NCI-H2196 (cell line): ENCODE measurements at regions not wholly inside any gene's neighbourhood (a gene's known extent, or its start where the extent isn't known, plus 50 kb on each side); places are given as distances from the start of the nearest gene placed in this dataset.
"Not testable (repeated sequence)": the region's sequence is repeated elsewhere in the genome, so short reads cannot be mapped to it uniquely, and the experiment has no call there.

Source experiments
- DNase-seq: peaks from one replicate; lab custom pipeline; 2025; ENCODE audit not compliant: unreplicated experiment; lab: John Stamatoyannopoulos, UW

- no peak for DNase-seq
Measured at GRCh38 chr4:57199267-57199666, 89.1 kb upstream of the IGFBP7 start.

DNA sequence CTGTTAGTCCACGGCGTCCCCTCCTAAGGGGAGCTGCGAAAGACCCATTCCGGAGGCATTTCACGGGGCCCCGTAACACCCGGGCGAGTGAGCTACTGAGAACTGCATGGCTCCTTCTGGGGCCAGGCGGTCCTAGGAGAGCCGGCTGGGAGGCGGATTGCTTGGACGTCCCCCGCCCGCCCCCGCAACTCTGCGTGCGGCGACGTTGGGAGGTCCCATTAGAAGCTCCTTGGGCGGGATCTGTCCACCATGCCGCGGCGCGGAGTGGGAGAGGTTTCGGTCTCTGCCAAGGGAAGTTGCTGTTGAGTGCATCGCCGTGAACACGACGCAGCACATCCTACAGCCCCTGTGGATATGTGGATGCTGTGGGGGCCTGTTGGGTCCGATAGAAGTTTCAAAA, 85.4 kb upstream of the IGFBP7 start:
- no peak for DNase-seq

DNA sequence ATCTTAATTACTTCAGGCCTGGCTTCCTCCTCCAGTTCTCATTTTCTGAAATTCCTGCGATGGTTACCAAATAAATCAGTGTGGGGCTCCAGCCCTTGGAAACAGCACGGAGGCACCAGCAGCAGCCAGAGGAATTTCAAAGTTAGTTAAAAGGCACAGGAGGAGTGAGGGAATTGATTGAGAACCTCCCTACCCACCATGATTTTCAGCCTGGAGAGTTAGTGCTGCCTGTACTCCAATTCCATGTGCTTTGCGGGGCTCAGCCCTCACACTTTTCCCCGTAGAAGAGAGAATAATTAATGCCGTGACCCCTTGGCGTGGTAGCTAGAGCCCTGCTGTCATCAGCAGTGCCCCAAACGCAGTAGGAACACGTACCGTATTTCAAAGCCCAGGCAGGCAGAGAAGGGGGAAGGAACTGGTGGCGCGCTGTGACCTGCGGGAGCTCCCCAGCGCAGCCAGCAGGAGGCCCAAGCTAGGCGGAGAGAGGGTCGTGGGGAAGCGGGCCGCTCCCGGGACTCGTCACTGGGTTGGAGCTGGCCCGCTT, 84.0 kb upstream of the IGFBP7 start:
- no peak for DNase-seq

GRCh38 chr4:57193209-57193810, 83.1 kb upstream of the IGFBP7 start:
- DNase-seq: no peak

DNA sequence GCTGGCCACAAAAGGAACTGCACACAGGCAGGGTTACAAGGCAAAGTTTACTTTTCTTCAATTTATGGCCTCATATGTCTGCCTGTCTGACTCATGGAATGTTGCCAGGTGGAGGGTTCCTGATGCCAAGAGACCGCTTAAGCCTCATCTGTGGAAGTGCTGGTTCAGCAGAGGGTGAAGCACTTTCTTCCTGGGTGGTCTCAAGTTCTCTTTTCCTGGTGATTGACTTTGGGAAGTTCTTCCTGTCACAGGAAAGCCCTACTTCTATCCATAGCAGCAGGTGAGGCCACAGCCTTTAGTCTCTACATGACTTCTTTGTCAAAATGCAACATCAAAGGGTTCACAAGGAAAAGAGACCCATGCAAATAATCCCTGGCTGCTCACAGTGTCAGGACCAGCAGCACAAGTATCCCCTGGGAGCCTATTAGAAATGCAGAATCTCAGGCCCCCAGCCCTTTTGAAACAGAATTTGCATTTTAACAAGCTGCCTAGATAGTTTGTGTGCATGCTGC, 81.4 kb upstream of the IGFBP7 start:
- no peak for DNase-seq

DNA sequence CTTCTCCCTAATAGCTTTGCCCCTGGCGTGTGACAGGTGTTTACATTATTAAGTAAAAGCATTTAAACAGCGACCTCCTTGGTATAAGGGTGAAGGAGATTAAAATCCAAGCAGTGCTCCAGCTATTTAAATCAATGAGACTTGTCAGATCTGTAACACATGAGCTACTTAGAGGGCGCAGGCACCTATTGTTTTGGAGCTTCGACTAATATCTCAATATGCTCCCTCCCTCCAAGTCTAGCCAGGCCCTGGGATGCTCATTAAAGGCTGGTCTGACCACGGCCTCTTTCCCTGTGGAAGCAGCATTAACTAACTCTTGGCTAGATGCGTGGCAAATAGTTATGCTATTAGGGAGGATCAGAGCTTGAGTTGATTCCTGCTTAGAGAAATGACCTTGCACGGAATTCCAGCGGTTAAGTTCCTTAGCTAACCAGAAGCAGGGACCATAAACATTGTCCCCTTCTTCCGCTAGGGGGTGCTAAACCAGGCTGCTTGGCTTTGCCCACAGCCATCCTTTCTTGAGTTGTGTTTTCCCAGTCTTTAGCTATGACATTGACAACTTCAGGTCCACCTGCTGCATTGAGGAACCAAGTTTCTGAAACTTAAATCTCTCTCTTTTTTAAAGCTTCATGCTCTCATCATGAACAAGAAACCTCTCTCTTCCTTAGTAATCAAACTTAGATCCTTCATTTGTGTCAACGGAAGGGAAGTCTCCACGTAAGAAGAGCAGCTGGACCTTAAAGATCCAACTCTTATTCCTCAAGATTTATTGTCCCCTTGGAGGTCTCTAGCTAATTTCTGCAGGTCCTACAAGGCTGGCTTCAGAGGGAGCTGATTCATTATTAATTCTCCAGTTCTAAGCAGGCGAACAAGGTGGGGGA, 80.7 kb upstream of the IGFBP7 start:
- no peak for DNase-seq

GRCh38 chr4:57187246-57187645, 77.1 kb upstream of the IGFBP7 start:
- no peak for DNase-seq

GRCh38 chr4:57184378-57185029, 74.3 kb upstream of the IGFBP7 start:
- no peak for DNase-seq

DNA sequence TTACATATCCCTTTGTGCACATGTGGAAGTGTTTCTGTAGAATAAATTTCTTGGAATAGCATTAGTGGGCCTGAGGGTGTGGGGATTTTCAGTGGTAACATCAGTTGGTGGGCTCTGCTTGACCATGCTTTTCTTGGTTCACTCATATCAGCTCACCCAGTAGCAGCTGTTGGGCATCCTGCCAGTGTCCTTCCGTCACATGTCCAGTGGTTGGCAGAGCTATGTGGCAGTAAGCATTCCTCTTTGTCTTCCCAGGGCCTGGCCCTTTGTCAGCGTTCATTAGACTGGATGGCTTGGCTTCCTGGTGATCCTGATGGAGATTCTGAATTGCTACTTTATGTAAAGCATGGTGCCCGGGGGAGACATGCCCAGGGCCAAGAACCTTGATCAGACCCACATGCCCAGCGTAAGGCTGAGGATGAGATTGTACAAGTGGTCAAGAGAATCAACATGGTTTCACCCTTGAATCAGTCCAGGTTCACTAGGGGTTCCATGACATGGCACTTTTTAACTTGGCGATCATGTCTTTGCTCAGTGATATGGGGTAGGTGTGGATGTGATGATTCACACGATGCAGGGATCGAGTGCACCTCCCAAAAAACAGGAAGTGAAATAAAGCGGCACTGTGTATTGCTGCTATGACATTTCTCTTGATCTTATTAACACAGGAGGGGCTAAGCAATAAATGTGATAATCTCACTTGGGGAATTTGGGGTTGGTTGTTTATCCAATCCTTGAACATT, 72.1 kb upstream of the IGFBP7 start:
- no peak for DNase-seq

DNA sequence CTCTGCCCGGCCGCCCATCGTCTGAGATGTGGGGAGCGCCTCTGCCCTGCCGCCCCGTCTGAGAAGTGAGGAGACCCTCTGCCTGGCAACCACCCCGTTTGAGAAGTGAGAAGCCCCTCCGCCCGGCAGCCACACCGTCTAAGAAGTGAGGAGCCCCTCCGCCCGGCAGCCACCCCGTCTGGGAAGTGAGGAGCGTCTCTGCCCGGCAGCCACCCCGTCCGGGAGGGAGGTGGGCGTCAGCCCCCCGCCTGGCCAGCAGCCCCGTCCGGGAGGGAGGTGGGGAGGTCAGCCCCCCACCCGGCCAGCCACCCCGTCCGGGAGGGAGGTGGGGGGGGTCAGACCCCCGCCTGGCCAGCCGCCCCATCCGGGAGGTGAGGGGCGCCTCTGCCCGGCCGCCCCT, 63.0 kb upstream of the IGFBP7 start:
- not testable (repeated sequence) for DNase-seq

DNA sequence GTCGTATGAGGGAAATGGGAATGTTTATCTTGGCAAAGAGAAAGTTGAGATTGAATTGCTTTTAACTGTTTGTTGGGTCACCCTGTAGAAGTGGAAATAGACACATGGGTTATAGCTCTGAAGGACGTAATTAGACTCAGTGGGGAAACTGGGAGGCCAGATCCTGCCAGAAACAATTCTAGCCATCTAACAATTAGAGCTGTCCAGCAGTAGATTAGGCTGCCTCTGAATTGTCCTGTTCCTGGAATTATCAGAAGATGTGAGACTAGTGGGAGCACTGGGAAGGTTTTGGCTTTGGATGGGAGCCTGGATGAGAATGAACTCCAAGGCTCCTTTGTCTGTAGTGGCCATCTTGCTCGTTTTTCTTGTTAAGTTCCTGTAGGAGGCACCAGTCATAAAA, 61.9 kb upstream of the IGFBP7 start:
- no peak for DNase-seq

DNA sequence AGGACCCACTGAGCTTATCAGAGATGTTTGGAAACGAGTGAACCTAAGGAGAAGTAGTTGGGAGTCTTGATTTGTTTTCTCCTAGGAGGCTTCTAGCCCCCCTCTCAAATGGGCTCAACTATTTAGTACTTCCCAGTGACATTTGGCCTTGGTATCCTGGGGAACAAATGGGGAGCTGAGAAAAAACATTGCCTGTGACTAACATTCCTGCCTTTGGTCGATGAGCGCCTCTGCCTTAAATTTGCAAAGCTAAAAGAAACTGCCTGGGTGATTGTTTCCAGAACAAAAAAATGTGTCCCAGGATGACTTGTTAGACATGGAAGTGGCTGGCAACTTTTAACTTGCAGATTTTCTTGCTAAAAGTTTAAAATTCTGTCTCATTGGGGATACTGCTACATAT, 58.8 kb upstream of the IGFBP7 start:
- DNase-seq: no peak

GRCh38 chr4:57163530-57164459, 53.6 kb upstream of the IGFBP7 start:
- DNase-seq: peak; percentile 19

DNA sequence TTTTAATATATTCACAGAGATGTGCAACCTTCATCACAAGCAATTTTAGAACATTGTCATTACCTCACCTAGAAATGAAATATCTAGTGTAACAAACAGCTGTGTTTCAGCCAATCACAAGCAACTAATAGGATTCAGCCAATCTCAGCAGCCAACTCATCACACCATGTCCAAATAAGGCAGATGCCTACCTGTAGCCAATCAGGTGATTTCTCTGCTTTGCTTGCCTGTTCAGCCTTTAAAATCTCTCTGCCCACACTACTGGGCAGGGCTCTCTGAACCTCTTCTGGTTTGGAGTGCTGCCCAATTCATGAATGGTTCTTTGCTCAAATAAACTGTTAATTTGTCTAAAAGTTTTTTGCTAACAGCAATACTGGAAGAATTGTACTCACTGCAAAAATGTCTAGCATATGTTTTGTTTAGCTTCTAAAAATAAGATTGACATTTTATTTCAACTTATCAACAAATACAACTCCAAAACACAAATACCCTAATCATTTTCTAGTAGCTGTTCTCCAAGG, 52.4 kb upstream of the IGFBP7 start:
- DNase-seq: no peak
